H1 (cell line): ENCODE measurements at regions not wholly inside any gene's neighbourhood (a gene's known extent, or its start where the extent isn't known, plus 50 kb on each side); places are given as distances from the start of the nearest gene placed in this dataset.

ENCODE experiments used
- CTCF ChIA-PET: fragments of 300-600 bp; sonication (Branson Sonifier 250); formaldehyde crosslinking; loops from one replicate; lab custom pipeline; 2021; ENCODE audit not compliant: partially characterized antibody; lab: Charles Lee
- POLR2A ChIA-PET: fragments of 300-600 bp; sonication (Branson Sonifier 250); formaldehyde crosslinking; loops from one replicate; lab custom pipeline; 2021; ENCODE audit warnings: inconsistent platforms; ENCODE audit not compliant: partially characterized antibody; lab: Charles Lee
- DNase-seq, 2 experiments: peaks; one replicate each; pipeline versions ENCODE4 v3.0.0 to v3.0.0-alpha.2; 2010 to 2022; ENCODE audit warnings: low spot score in 2 of 2, low read depth in 1 of 2, mixed read lengths in 1 of 2
- FAIRE-seq: peaks from 2 replicates; lab custom pipeline; 2011; peaks lifted over from hg19 to GRCh38; lab: Jason Lieb, UNC
- H2AFZ ChIP-seq: 2 replicates; pipeline ENCODE4 v1.8.1; 2012; ENCODE audit warnings: low read length, inconsistent platforms
- H2AK5ac ChIP-seq: 2 replicates; pipeline ENCODE4 v1.6.1; 2013; ENCODE audit warnings: low read depth, low read length
- H2BK120ac ChIP-seq: replicated peaks from 2 replicates; pipeline ENCODE3; 2013; ENCODE audit warnings: low read depth, low read length, inconsistent platforms
- H2BK12ac ChIP-seq: 2 replicates; pipeline ENCODE4 v1.6.1; 2013; ENCODE audit warnings: low read depth, low read length
- H2BK15ac ChIP-seq: 2 replicates; pipeline ENCODE4 v1.6.1; 2013; ENCODE audit warnings: low read length
- H2BK20ac ChIP-seq: 2 replicates; pipeline ENCODE4 v1.6.1; 2013; ENCODE audit warnings: low read length
- H2BK5ac ChIP-seq: 2 replicates; pipeline ENCODE4 v1.6.1; 2013; ENCODE audit warnings: low read depth, low read length
- H3K14ac ChIP-seq: 2 replicates; pipeline ENCODE4 v1.6.1; 2013; ENCODE audit warnings: inconsistent platforms; ENCODE audit not compliant: insufficient read length
- H3K18ac ChIP-seq: 2 replicates; pipeline ENCODE4 v1.6.1; 2013; ENCODE audit warnings: low read length; ENCODE audit errors: extremely low read depth
- H3K23ac ChIP-seq: 2 replicates; pipeline ENCODE4 v1.6.1; 2013; ENCODE audit warnings: inconsistent platforms; ENCODE audit not compliant: insufficient read length
- H3K23me2 ChIP-seq: 2 replicates; pipeline ENCODE4 v1.6.1; 2013; ENCODE audit warnings: low read depth, low read length
- H3K27ac ChIP-seq: 2 replicates; pipeline ENCODE4 v1.6.1; 2011; ENCODE audit warnings: low read depth, low read length, inconsistent platforms
- H3K27me3 ChIP-seq, 4 experiments: replicated peaks in 1 of 4; 1 replicate in 1 of 4; 2 replicates in 3 of 4; pipeline versions ENCODE4 v1.6.1 to v1.8.1; 2011 to 2013; ENCODE audit warnings: low read length in 3 of 4, mild to moderate bottlenecking in 3 of 4, inconsistent platforms in 2 of 4, mixed read lengths in 2 of 4, moderate library complexity in 1 of 4; ENCODE audit not compliant: control insufficient read depth in 3 of 4, insufficient read depth in 3 of 4; ENCODE audit errors: extremely low read depth in 1 of 4
- H3K36me3 ChIP-seq, 4 experiments: 2 replicates each; pipeline versions ENCODE4 v1.6.1 to v1.8.1; 2011 to 2013; ENCODE audit warnings: mild to moderate bottlenecking in 4 of 4, low read length in 3 of 4, moderate library complexity in 2 of 4, control low read depth in 1 of 4, inconsistent platforms in 1 of 4; ENCODE audit not compliant: insufficient read depth in 4 of 4, control insufficient read depth in 2 of 4
- H3K4ac ChIP-seq: replicated peaks from 2 replicates; pipeline ENCODE3; 2013; ENCODE audit warnings: low read length, low read depth, mixed read lengths, inconsistent platforms; ENCODE audit not compliant: insufficient read length
- H3K4me1 ChIP-seq, 4 experiments: replicated peaks in 1 of 4; 1 replicate in 1 of 4; 2 replicates in 3 of 4; pipeline versions ENCODE4 v1.6.1 to v1.8.1; 2011 to 2013; ENCODE audit warnings: low read length in 3 of 4, inconsistent platforms in 2 of 4, mixed read lengths in 1 of 4; ENCODE audit not compliant: insufficient read depth in 4 of 4, control insufficient read depth in 3 of 4
- H3K4me2 ChIP-seq, 2 experiments: 2 replicates each; pipeline versions ENCODE4 v1.6.1 to v1.8.1; 2011 to 2013; ENCODE audit warnings: low read depth in 2 of 2, low read length in 2 of 2, control low read depth in 1 of 2, inconsistent platforms in 1 of 2, mild to moderate bottlenecking in 1 of 2; ENCODE audit not compliant: insufficient read depth in 1 of 2
- H3K4me3 ChIP-seq, 4 experiments: fragments of 200-600, 300-600 bp in 1 of 4; sonication (generic), shearing (Covaris generic), sonication (Bioruptor Twin) in 1 of 4; 2 replicates each; pipeline versions ENCODE4 v1.5.1 to v1.8.1; 2011 to 2016; ENCODE audit warnings: low read length in 4 of 4, low read depth in 3 of 4, control low read depth in 2 of 4, inconsistent platforms in 2 of 4, mild to moderate bottlenecking in 2 of 4, mixed read lengths in 1 of 4, moderate library complexity in 1 of 4; ENCODE audit not compliant: insufficient read depth in 2 of 4; ENCODE audit errors: extremely low read depth in 1 of 4
- H3K56ac ChIP-seq: replicated peaks from 2 replicates; pipeline ENCODE3; 2013; ENCODE audit warnings: low read depth, mild to moderate bottlenecking, mixed read lengths, low read length, inconsistent platforms; ENCODE audit not compliant: insufficient read length
- H3K79me1 ChIP-seq: 2 replicates; pipeline ENCODE4 v1.6.1; 2013; ENCODE audit warnings: low read depth, low read length, control low read depth
- H3K79me2 ChIP-seq, 2 experiments: 2 replicates each; pipeline versions ENCODE4 v1.6.1 to v1.8.1; 2012 to 2013; ENCODE audit warnings: low read length in 2 of 2, mild to moderate bottlenecking in 2 of 2, inconsistent platforms in 1 of 2; ENCODE audit not compliant: insufficient read depth in 2 of 2, control insufficient read depth in 1 of 2
- H3K9ac ChIP-seq, 4 experiments: replicated peaks in 1 of 4; 1 replicate in 1 of 4; 2 replicates in 3 of 4; pipeline versions ENCODE4 v1.6.1 to v1.8.1; 2011 to 2013; ENCODE audit warnings: low read depth in 3 of 4, low read length in 3 of 4, control low read depth in 2 of 4, mild to moderate bottlenecking in 2 of 4, moderate library complexity in 2 of 4, inconsistent platforms in 1 of 4; ENCODE audit errors: extremely low read depth in 1 of 4
- H3K9me3 ChIP-seq, 2 experiments: 2 replicates each; pipeline versions ENCODE4 v1.6.1 to v1.8.1; 2012 to 2013; ENCODE audit warnings: mild to moderate bottlenecking in 2 of 2, moderate library complexity in 2 of 2, control low read depth in 1 of 2, inconsistent platforms in 1 of 2, low read depth in 1 of 2, low read length in 1 of 2, mixed read lengths in 1 of 2; ENCODE audit not compliant: insufficient read depth in 2 of 2
- H4K20me1 ChIP-seq, 2 experiments: replicated peaks in 1 of 2; 2 replicates each; pipeline versions ENCODE3 to v1.8.1; 2011 to 2013; ENCODE audit warnings: inconsistent platforms in 2 of 2, low read length in 2 of 2, mild to moderate bottlenecking in 1 of 2; ENCODE audit not compliant: insufficient read depth in 2 of 2, control insufficient read depth in 1 of 2
- H4K5ac ChIP-seq: 2 replicates; pipeline ENCODE4 v1.6.1; 2013; ENCODE audit warnings: low read length, low read depth, mixed read lengths, inconsistent platforms; ENCODE audit not compliant: insufficient read length
- H4K8ac ChIP-seq: 2 replicates; pipeline ENCODE4 v1.8.0; 2013; ENCODE audit warnings: mild to moderate bottlenecking, moderate library complexity, low read length, inconsistent platforms; ENCODE audit not compliant: insufficient read depth; ENCODE audit errors: extremely low read depth
- H4K91ac ChIP-seq: replicated peaks from 2 replicates; pipeline ENCODE3; 2013; ENCODE audit warnings: low read length, mixed read lengths, inconsistent platforms; ENCODE audit not compliant: insufficient read length
- BCL11A ChIP-seq, 2 experiments: IDR thresholded peaks; one replicate each; pipeline ENCODE4 v1.6.1; 2011; ENCODE audit warnings: low read depth in 2 of 2, low read length in 2 of 2, mild to moderate bottlenecking in 2 of 2
- GTF2F1 ChIP-seq: IDR thresholded peaks from 2 replicates; pipeline ENCODE4 v1.6.1; 2012; ENCODE audit warnings: low read depth, low read length, improper control_type of control experiment, borderline replicate concordance
- SIN3A ChIP-seq, 2 experiments: IDR thresholded peaks in 1 of 2; conservative IDR thresholded peaks in 1 of 2; 2 replicates each; pipeline ENCODE4 v1.6.1; 2011 to 2012; ENCODE audit warnings: low read length in 2 of 2, improper control_type of control experiment in 1 of 2, low read depth in 1 of 2, mild to moderate bottlenecking in 1 of 2
- SRF ChIP-seq: IDR thresholded peaks from 2 replicates; pipeline ENCODE4 v1.6.1; 2011; ENCODE audit warnings: mild to moderate bottlenecking, low read depth, low read length, moderate library complexity
- WGBS, 2 experiments: shearing (Covaris generic) in 1 of 2; methylation state at CpG; one replicate each; pipeline versions ENCODE4 v1.1.6 to v1.1.7; 2013 to 2015; ENCODE audit warnings: low lambda C conversion rate in 2 of 2, mixed read lengths in 2 of 2, inconsistent platforms in 1 of 2, low coverage in 1 of 2, missing lambda C conversion rate in 1 of 2; ENCODE audit not compliant: insufficient replicate concordance in 2 of 2, insufficient coverage in 1 of 2, insufficient read length in 1 of 2; ENCODE audit errors: extremely low coverage in 1 of 2, missing lambda C conversion rate in 1 of 2; 5-methylcytosine and 5-hydroxymethylcytosine counted together

- Histone ChIP-seq H4K91ac (no peak overlapping the region), H3K56ac (no peak overlapping the region), H3K79me1 (no peaks in the 10 kb centered on the region), H2AK5ac (no peak overlapping the region), H3K18ac (no peak overlapping the region), H4K20me1 (no peaks in the 10 kb centered on the region), H3K9me3 (no peaks in the 10 kb centered on the region), H3K27me3 (peaks cover 0 to 1% (median 0%) of the 10 kb centered on the region in 4 experiments; a peak in 1 of 7 replicates), H2BK12ac (no peak overlapping the region), H3K4me2 (no peak overlapping the region), H3K36me3 (no peaks in the 10 kb centered on the region), H3K79me2 (no peaks in the 10 kb centered on the region), H2BK20ac (no peak overlapping the region), H3K4ac (no peak overlapping the region), H3K23ac (no peak overlapping the region), H4K5ac (no peak overlapping the region), H3K27ac (no peak overlapping the region), H2BK120ac (no peak overlapping the region), H3K9ac (no peak overlapping the region), H2AFZ (no peak overlapping the region), H3K23me2 (no peaks in the 10 kb centered on the region), H2BK5ac (no peak overlapping the region), H3K4me1 (no peaks in the 10 kb centered on the region), H2BK15ac (no peak overlapping the region), H3K4me3 (no peak overlapping the region), H3K14ac (no peak overlapping the region), H4K8ac (no peak overlapping the region)
- POLR2A ChIA-PET = no interaction called here
- WGBS, 2 experiments = 67% methylated on average over 4 of the region's 4 CpGs; no CpG with 5 or more reads in 1 of the 2 experiments
- DNase-seq (no peak), FAIRE-seq (no peak)
- no peak for TF ChIP-seq BCL11A (IDR thresholded peaks at IDR 0.05; ENCODE audit: low read depth in 2 of 2, low read length in 2 of 2)
- no peak for TF ChIP-seq SRF
- TF ChIP-seq GTF2F1 = no peak
- TF ChIP-seq SIN3A (conservative IDR thresholded peaks at IDR 0.05 in 1 of 2, IDR thresholded peaks at IDR 0.05 in 1 of 2; ENCODE audit: low read depth in 1 of 2, low read length in 2 of 2) = no peak
- CTCF ChIA-PET = no interaction called here
These were observed 478.5 kb upstream of the ZEB2 start for GRCh38 chr2:144998435-144998834.
